ENCODE measurements at regions not wholly inside any gene's neighbourhood (a gene's known extent, or its start where the extent isn't known, plus 50 kb on each side); places are given as distances from the start of the nearest gene placed in this dataset.

GRCh38 chr12:77152623-77153193, 87.3 kb upstream of the E2F7 start:
- intact Hi-C loops (cut with DNase I) = loop anchor here (5.0 kb wide), 1 partner anchor 535 kb away; no protein-coding TSS in a partner anchor
- DNase-seq (no peak), ATAC-seq (ENCODE audit: poor library complexity) (no peak)

DNA sequence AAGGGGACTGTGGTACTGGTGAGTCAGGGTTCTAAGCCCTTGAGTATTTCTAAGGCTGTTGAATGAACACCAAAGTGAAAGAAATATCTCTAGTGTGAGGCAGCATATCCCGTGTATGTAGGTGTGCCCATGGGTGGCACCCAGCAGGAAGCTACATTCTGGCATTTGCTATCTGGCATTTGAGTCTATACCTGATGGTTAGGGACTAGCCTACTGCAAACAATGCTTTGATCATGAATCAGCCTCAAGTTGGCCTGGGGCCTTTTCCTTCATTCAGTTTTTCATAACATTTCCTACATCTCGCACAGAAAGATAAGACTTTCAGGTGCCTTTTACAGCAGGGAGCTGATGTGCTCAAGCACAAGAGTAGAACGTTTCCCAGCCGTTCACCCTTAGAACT, 85.7 kb upstream of the E2F7 start:
- ATAC-seq (ENCODE audit: poor library complexity) (no peak), DNase-seq (no peak)
- intact Hi-C loops (cut with DNase I) = loop anchor here (5.0 kb wide), 1 partner anchor 536 kb away; no protein-coding TSS in a partner anchor

GRCh38 chr12:77133566-77133965, 68.2 kb upstream of the E2F7 start:
- intact Hi-C loops (cut with DNase I) = no loop called here
- ATAC-seq (ENCODE audit: poor library complexity) (no peak), DNase-seq (no peak)

DNA sequence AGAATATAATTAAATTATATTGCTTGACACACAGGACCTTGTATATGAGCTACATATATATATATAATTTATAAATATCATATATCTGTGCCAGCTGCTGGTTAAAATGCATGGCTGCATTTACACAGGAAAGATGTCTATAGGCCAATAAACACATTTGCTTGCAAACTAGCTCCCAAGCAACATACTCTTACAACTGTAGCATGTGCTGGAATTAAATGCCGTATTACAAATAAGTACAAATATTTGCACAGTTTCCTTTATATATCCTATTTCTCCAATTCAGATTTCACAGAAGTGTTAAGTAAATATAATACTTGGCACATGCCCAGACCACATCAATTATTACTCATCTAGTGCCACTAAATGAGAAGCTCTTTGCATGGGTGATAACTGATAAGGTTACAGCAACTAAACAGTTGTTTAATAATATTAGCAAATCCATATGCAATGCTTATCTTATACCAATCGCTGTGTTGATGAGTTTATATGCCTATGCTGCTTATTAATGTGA, 66.7 kb upstream of the E2F7 start:
- no peak for ATAC-seq (ENCODE audit: poor library complexity)
- DNase-seq = no peak
- intact Hi-C loops (cut with DNase I) = no loop called here

- no peak for ATAC-seq (ENCODE audit: poor library complexity)
Observed at GRCh38 chr12:77130193-77130592, 64.8 kb upstream of the E2F7 start.

DNA sequence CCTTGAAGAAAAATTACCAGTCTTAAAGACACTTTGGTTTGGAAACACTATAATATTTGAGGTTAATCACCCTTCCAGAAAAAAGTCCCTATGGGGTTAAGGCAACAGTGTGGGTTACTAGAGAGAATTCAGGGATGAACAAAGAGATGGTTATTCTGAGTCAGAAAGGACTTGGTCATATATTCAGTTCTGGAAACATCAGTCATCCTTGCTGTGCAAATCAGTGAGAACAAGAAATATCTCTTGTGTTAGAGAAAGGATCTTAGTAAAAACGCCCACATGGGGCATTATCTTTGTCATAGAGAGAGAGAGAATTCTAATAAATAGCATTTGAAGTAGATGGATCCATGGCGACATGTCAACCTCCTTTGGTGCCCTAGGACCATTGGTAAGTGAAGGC, 59.4 kb upstream of the E2F7 start:
- ATAC-seq (ENCODE audit: poor library complexity) (no peak), DNase-seq (no peak)
- intact Hi-C loops (cut with DNase I) = no loop called here

More at GRCh38 chr12:77130193-77130592, 64.8 kb upstream of the E2F7 start:
- DNase-seq = no peak
- intact Hi-C loops (cut with DNase I) = no loop called here

- ATAC-seq (ENCODE audit: poor library complexity) (no peak), DNase-seq (no peak)
- intact Hi-C loops (cut with DNase I) = no loop called here
Observed at GRCh38 chr12:77122661-77123060, 57.3 kb upstream of the E2F7 start.

- no peak for ATAC-seq (ENCODE audit: poor library complexity)
- intact Hi-C loops (cut with DNase I) = no loop called here
- no peak for DNase-seq
Observed at GRCh38 chr12:77122236-77122635, 56.9 kb upstream of the E2F7 start.

DNA sequence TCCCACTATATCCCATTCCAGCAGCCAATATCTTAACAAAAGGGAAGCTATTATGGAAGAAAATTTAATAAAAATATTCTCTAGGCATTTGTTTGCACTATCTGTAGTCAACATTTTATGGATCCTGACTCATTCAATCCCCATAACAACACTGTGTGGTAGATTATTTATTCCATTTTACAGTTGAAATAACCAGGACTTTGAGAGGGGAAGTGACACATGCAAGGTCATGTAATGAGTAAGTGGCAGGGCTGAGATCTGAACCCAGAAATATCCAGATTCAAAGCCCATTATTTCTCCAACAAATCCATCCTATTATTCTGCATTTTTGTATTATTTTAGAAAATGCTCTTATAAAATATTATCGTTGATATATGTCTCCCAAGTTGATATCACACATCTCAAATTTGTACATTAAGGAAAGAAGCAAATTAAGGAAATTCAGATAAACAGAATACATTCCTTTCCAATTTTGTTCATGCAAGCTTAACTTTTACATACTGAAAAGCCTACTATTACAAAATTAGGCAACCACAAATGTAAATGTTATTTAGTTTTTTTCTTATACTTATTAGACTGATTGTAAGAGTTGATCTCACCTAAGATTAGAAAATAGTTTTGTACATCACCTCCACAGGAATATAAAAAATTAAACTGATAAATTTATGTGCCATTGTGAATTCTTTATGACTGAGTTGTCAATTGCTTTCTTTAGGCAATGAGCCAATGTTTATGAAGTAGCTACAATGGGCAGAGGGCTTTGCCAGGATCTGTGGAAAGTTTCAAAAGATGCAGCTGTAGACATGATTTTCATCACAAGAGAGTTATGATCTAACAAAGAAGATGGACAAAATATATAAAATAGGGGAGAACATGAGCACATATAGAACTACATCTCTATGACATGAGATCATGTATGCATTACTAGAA, 55.1 kb upstream of the E2F7 start:
- ATAC-seq (ENCODE audit: poor library complexity) = no peak
- DNase-seq = no peak
- intact Hi-C loops (cut with DNase I) = no loop called here

DNA sequence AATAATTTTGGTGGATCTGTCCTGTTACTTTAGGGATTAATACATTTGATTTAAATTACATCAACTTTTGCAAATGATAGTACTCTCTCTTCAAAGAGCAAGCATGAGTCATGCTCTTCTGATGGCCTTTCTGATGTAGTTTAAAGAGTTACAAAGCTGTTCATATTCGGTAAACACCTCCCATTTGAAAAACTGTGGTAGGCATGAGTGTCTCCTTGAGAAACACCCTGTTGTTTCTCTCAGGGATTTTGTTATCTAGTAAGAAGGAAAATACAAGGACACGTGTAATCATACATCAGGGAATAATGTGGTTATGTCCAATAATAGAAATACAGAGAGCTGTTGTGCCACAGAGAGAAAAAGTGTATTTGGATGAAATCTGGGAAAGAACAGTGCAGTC, 53.3 kb upstream of the E2F7 start:
- ATAC-seq (ENCODE audit: poor library complexity) (no peak), DNase-seq (no peak)
- intact Hi-C loops (cut with DNase I) = no loop called here

GRCh38 chr12:77116277-77116676, 50.9 kb upstream of the E2F7 start:
- ATAC-seq (ENCODE audit: poor library complexity) = no peak
- intact Hi-C loops (cut with DNase I) = no loop called here

DNA sequence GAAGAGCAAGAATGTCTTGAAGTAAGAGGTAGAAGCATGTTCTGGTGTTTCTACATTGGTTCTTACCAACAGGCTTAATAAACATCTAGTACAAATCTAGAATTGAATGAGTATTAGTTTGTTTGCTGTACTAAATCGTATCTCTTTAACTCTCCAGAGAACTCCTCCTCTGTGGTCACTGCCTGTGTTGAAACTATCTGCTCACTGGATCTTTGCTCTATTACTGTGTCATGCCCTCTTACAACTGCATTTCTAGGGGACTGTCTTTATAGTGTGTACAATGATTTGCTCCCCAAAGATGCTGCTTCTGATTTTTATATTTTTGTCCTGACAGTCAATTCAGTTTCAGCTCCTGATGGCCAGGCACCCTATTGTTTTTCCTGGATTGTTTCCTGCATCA, 50.1 kb upstream of the E2F7 start:
- intact Hi-C loops (cut with DNase I) = no loop called here
- ATAC-seq (ENCODE audit: poor library complexity) = no peak

More at GRCh38 chr12:77116277-77116676, 50.9 kb upstream of the E2F7 start:
- no peak for DNase-seq

More for the DNA sequence above, 50.1 kb upstream of the E2F7 start:
- DNase-seq = no peak

Data from Right ventricle myocardium superior (tissue), 1 donor.